Activated naive CD4-positive, alpha-beta T cell treated with anti-CD3 and anti-CD28 coated beads, Interleukin-2, amount 50 U/mL, for 24 hours (primary cell): ENCODE measurements at regions not wholly inside any gene's neighbourhood (a gene's known extent, or its start where the extent isn't known, plus 50 kb on each side); places are given as distances from the start of the nearest gene placed in this dataset.

ENCODE experiments used
- H3K27ac Mint-ChIP-seq: one replicate; pipeline ENCODE4 v1.8.0; 2021; ENCODE audit warnings: mild to moderate bottlenecking, mixed read lengths
- H3K27me3 Mint-ChIP-seq: one replicate; pipeline ENCODE4 v1.8.0; 2021; ENCODE audit warnings: mixed read lengths
- H3K36me3 Mint-ChIP-seq: one replicate; pipeline ENCODE4 v1.8.0; 2021; ENCODE audit warnings: mixed read lengths
- H3K4me1 Mint-ChIP-seq: one replicate; pipeline ENCODE4 v1.8.0; 2021; ENCODE audit warnings: mixed read lengths
- H3K4me3 Mint-ChIP-seq: one replicate; pipeline ENCODE4 v1.8.0; 2021; ENCODE audit warnings: mild to moderate bottlenecking, mixed read lengths
- H3K9me3 Mint-ChIP-seq: one replicate; pipeline ENCODE4 v1.8.0; 2021; ENCODE audit warnings: mixed read lengths

DNA sequence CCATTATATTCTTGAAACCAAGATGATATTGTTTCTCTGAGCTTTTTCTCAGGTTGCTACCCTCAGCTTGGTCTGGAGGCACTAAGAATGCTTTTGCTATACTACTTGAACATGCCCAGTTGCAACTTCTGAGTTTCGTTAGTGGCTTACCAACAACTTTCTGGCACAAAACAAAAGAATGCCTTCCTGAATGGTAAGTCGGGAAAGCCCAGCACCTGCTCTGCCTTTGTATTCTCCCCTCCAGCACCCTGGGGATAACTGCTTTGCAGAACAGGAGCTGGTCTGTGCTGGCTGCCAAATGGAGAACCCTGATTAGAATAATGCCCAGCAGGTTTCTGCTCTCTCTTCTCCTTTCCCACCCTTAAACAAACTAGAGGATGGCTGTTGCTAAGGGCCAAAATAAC, 149.3 kb downstream of the TGFB2 start:
- H3K4me3 Mint-ChIP-seq, result no peak overlapping the region
- no peaks in the 10 kb centered on the region for H3K36me3 Mint-ChIP-seq
- peaks cover 3% of the 10 kb centered on the region for H3K27me3 Mint-ChIP-seq
- H3K27ac Mint-ChIP-seq, result no peak overlapping the region
- no peaks in the 10 kb centered on the region for H3K4me1 Mint-ChIP-seq
- no peaks in the 10 kb centered on the region for H3K9me3 Mint-ChIP-seq

DNA sequence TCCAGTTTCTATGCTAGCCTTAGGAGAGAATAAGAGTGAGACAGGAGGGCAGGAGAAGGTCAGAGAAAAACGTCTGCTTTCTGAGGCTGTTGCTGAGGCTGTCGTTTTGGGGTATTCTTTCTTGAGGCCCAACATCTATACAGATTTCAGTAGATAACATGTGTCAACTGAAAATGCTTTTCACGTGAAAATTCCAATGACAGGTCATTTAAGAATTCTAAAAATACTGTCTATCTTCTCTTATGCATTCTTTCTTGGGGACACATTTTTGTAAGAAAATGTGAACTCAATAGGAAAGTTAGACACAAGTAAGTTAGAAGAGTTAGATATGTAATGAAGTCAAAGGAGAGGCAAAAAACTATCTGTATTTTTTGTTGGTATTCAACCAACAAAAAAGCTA, 150.8 kb downstream of the TGFB2 start:
- Mint-ChIP-seq H3K27me3 (peaks cover 7% of the 10 kb centered on the region), H3K27ac (no peak overlapping the region), H3K4me3 (no peak overlapping the region), H3K36me3 (no peaks in the 10 kb centered on the region), H3K4me1 (no peaks in the 10 kb centered on the region), H3K9me3 (no peaks in the 10 kb centered on the region)

DNA sequence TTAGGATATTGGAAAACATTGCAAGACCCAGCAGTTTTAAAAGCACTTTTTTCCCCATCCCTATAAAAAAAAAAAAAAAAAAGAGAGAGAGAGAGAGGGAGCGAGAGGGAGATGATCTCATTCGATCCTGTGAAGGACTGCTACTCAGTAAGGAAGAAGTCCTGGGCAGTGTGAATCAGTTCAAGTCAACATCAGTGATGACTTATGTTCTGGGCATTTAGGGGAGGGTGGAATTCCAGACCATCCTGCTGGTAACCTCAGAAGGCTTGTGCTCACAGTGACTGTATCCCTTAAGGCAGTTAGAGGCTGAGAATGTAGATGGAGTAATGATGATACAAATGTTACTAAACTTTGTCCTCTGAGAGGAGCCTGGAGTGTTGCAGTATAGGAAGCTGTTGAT, 151.4 kb downstream of the TGFB2 start:
- no peak overlapping the region for H3K4me3 Mint-ChIP-seq
- H3K4me1 Mint-ChIP-seq, result no peaks in the 10 kb centered on the region
- no peaks in the 10 kb centered on the region for H3K36me3 Mint-ChIP-seq
- no peaks in the 10 kb centered on the region for H3K9me3 Mint-ChIP-seq
- H3K27me3 Mint-ChIP-seq, result peaks cover 9% of the 10 kb centered on the region
- no peak overlapping the region for H3K27ac Mint-ChIP-seq

DNA sequence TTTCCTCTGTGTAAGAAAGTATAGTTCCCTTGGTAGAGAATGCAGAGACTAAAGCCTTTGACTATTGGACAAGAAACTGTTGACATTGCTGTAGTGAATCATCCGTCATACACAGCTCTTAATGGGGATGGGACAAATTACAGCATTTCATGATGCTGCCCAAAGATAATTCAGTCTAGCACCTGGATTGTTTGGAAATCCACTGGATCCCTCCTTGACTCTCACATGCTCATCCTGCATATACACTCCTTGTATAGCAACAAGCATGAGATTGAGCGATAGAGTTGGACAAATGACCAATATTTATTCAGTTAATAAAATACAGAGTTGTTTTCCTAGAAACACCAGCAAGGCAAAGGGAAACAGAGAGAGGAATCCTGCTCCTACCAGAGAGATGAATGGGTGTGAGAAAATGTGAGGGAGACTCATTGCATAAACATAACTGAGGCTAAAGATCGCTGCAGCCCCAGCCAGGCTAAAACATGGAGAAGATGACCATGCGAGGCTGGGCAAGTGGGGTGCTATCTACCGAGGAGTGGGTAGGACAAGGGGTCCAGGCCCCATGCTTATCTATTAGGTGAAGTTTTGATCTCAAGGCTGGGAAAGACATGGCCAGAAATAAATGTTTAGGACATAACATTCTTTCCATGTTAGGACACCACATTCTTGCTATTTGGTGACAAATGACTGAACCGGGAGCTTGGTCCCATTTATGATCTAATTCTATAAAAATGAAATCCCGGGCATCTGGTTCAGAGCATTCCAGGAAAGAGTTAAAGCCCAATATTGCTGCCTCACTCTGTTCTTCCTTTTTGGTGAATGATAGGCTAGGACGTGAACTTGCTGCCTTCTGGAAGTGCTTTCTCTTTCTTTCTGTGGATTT, 153.2 kb downstream of the TGFB2 start:
- Mint-ChIP-seq H3K4me1 (no peaks in the 10 kb centered on the region), H3K9me3 (no peaks in the 10 kb centered on the region), H3K27ac (no peak overlapping the region), H3K36me3 (no peaks in the 10 kb centered on the region), H3K27me3 (peaks cover 7% of the 10 kb centered on the region), H3K4me3 (no peak overlapping the region)

DNA sequence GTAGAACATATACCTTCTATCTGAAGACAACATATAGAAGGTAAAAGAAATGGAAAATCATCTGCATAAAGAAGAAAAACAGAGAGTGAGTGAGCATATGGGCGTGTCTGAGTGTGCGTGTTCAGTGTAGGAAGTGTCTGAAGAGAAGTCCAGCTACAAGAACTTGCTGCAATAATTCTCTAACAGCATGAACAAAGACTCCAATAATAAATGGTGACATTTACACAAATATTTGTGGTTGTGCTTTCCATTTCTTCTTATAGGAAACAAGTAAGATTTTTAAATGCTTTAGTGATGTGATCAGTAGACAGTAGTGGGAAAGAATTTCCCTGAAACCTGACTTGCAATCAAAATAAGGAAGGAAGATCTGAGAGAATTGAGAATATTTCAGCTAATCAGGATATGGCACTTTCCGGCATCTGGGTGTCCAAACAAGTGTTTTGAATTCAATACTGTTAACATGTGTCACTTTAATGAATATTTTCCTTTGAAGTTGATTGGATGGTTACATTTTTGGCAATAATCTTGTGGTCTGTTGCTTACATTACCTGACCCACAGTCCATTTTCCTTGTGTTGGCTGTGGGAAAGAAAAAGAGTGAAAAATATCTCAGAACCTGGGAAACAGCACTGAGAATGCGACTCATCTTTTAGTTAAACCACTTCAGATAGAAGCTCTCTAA, 154.0 kb downstream of the TGFB2 start:
- H3K36me3 Mint-ChIP-seq, result no peaks in the 10 kb centered on the region
- H3K27ac Mint-ChIP-seq, result no peak overlapping the region
- peaks cover 7% of the 10 kb centered on the region for H3K27me3 Mint-ChIP-seq
- no peaks in the 10 kb centered on the region for H3K9me3 Mint-ChIP-seq
- no peak overlapping the region for H3K4me3 Mint-ChIP-seq
- H3K4me1 Mint-ChIP-seq, result no peaks in the 10 kb centered on the region

DNA sequence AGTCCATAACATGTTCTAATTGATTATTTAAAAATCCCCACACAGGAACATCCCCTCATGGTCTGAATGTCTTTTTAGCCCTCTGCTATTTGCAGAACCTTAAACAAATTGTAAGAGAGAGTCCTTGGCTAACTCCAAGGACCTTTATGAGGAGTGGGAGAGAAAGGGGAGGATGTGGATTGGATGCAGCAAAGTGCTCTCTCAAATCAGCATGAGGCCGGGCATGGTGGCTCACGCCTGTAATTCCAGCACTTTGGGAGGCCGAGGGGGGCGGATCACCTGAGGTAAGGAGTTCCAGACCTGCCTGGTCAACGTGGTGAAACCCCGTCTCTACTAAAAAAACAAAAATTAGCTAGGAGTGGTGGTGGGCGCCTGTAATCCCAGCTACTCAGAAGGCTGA, 154.8 kb downstream of the TGFB2 start:
- Mint-ChIP-seq H3K36me3 (no peaks in the 10 kb centered on the region), H3K4me1 (no peaks in the 10 kb centered on the region), H3K4me3 (no peak overlapping the region), H3K27ac (no peak overlapping the region), H3K27me3 (peaks cover 7% of the 10 kb centered on the region), H3K9me3 (no peaks in the 10 kb centered on the region)

DNA sequence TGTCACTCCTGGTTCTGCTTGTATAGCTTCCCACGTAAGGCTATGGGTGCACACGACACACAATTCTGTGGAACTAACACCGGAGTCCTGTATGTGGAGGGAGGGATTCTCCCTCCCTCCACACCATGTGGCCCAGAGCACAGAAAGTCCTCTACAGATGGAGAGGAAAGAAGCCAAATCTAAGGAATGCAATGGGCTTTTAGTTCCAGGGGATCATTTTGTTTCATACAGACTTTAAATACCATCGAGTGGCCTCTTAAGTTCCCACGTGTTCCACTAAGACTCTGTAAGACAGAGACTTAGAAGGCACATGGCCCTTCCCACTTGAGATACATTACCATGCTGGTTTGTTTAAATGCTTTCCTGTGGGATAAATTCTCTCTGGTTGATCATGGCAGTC, 156.0 kb downstream of the TGFB2 start:
- no peak overlapping the region for H3K27ac Mint-ChIP-seq
- H3K36me3 Mint-ChIP-seq, result no peaks in the 10 kb centered on the region
- H3K27me3 Mint-ChIP-seq, result peaks cover 7% of the 10 kb centered on the region
- no peaks in the 10 kb centered on the region for H3K4me1 Mint-ChIP-seq
- no peaks in the 10 kb centered on the region for H3K9me3 Mint-ChIP-seq
- no peak overlapping the region for H3K4me3 Mint-ChIP-seq

DNA sequence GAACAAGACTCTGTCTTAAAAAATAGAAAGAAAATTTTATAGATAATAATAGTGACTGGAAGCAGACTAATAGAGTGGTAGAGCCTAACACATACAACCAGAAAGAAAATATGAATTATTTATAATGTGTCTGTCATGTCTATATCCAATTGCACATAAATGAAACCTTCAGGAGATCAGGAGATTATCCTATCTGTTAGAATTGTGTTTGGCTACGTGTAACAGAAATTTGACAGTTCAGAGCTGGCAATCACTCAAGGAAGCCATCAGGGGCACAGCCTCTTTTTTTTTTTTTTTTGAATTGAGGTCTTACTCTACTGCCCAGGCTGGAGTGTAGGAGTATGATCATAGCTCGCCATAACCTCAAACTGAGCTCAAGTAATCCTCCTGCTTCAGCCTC, 157.2 kb downstream of the TGFB2 start:
- H3K36me3 Mint-ChIP-seq, result peaks cover 2% of the 10 kb centered on the region
- H3K4me1 Mint-ChIP-seq, result no peaks in the 10 kb centered on the region
- peaks cover 10% of the 10 kb centered on the region for H3K9me3 Mint-ChIP-seq
- no peak overlapping the region for H3K27ac Mint-ChIP-seq
- H3K4me3 Mint-ChIP-seq, result no peak overlapping the region
- peaks cover 11% of the 10 kb centered on the region for H3K27me3 Mint-ChIP-seq

DNA sequence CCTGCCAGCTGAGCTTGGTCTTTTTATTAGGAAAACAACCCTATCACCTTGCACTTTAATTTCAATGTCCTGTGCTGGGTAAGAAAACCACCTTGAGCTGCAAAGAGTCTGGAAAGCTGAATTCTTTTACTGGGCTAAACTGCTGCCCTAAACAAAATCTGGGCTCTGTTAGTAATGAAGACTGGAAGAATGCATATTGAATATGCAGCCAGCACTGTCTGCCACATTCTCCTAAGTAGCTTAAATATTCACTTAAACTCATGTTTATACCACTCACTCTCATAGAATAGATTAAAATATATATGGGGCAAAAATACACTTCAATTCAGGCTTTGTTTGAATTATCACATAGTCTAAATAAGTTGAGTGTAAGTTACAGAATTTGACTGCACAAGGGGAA, 158.0 kb downstream of the TGFB2 start:
- H3K9me3 Mint-ChIP-seq, result peaks cover 10% of the 10 kb centered on the region
- H3K4me3 Mint-ChIP-seq, result no peak overlapping the region
- no peaks in the 10 kb centered on the region for H3K4me1 Mint-ChIP-seq
- no peak overlapping the region for H3K27ac Mint-ChIP-seq
- H3K27me3 Mint-ChIP-seq, result peaks cover 11% of the 10 kb centered on the region
- peaks cover 3% of the 10 kb centered on the region for H3K36me3 Mint-ChIP-seq

DNA sequence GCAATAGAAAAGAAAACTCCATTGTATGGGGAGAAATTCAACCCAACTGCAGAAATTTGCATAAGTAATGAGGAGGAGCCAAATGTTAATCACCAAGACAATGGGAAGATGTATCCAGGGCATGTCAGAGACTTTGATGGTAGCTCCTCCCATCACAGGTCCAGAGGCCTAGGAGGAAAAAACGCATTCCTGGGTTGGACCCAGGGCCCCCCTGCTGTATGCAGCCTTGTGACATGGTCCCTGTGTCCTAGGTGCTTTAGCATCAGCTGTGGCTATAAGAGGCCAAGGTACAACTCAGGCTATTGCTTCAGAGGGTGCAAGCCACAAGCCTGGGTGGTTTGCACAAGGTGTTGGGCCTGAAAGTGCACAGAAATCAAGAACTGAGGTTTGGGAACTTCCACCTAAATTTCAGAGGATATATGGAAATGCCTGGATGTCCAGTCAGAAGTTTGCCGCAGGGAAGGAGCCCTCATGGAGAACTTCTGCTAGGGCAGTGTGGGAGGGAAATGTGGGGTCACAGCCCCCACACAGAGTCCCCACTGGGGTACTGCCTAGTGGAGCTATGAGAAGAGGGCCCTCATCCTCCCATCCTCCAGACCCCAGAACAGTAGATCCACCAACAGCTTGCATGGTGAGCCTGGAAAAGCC, 162.3 kb downstream of the TGFB2 start:
- Mint-ChIP-seq H3K27me3 (peaks cover 4% of the 10 kb centered on the region), H3K4me3 (no peak overlapping the region), H3K4me1 (no peaks in the 10 kb centered on the region), H3K27ac (no peak overlapping the region), H3K36me3 (peaks cover 4% of the 10 kb centered on the region), H3K9me3 (peaks cover 10% of the 10 kb centered on the region)

DNA sequence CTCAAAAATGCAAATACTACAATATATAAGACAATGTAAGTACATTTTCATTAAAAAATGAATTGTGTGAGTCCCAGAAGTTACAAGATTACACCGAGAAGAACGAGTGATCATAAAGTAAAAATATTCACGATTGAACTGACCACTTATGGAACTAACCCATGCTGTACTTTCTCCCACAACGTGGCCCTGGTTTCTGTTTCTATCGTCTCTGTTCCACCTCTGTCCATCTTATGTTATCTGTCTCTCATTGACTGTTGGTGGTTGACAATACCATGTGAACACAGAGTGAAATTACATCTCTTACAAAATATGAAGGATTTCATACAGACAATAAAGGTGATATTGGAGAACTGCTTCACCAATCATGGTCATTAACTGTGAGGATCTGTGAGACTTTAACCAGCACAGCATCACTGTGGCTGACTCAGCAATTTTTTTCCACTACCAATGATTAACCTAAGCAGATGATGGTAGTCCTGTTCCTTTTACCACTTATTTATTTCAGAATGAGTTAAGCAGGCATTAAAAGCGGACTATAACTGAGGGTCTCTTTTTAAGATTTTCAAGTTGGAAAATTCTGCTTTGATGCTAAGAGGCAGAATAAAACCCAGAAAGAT, 165.1 kb downstream of the TGFB2 start:
- Mint-ChIP-seq H3K36me3 (peaks cover 4% of the 10 kb centered on the region), H3K27ac (no peak overlapping the region)

DNA sequence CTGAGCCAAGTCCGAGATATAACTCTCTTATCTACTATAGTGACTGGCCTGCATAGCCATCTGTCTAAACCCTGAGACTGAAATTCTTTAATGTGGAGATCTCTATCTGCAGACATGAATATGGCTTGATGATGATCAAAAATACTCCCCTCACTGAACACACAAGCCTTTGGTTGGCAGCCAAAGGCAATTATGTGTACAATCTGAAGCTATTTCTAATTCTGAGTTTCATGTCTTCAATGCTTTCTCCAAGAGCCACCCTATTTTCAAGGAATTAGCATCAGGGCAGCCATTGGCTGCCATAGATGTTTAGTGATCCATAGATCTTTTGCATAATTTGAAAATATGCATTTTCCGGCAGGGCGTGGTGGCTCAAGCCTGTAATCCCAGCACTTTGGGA, 168.2 kb downstream of the TGFB2 start:
- H3K27me3 Mint-ChIP-seq, result no peaks in the 10 kb centered on the region
- no peaks in the 10 kb centered on the region for H3K36me3 Mint-ChIP-seq
- H3K4me3 Mint-ChIP-seq, result no peak overlapping the region
- no peak overlapping the region for H3K27ac Mint-ChIP-seq
- H3K4me1 Mint-ChIP-seq, result no peaks in the 10 kb centered on the region
- H3K9me3 Mint-ChIP-seq, result peaks cover 6% of the 10 kb centered on the region

More for the DNA sequence above, 165.1 kb downstream of the TGFB2 start:
- H3K4me1 Mint-ChIP-seq, result no peaks in the 10 kb centered on the region
- H3K27me3 Mint-ChIP-seq, result peaks cover 4% of the 10 kb centered on the region
- H3K4me3 Mint-ChIP-seq, result no peak overlapping the region
- H3K9me3 Mint-ChIP-seq, result peaks cover 16% of the 10 kb centered on the region

DNA sequence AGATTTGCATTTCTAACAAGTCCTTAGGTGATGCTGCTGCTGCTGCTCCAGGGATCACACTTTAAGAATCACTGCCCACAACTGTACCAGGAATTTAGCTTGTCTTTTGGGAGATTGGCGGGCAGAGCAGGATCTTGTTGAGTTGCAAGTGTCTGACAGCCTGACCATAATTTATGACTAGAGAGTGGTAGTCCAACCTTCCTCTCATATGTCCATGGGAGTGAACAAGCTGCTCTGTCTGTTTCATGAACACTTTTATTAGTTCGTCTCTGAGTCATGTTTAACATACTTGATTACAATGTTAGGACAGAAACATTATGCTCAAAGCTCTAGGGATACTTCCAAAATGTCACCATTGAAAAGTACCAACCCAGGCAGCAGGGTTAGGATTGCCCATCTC, 169.6 kb downstream of the TGFB2 start:
- H3K36me3 Mint-ChIP-seq, result no peaks in the 10 kb centered on the region
- H3K27ac Mint-ChIP-seq, result no peak overlapping the region
- peaks cover 6% of the 10 kb centered on the region for H3K9me3 Mint-ChIP-seq
- no peaks in the 10 kb centered on the region for H3K27me3 Mint-ChIP-seq
- no peaks in the 10 kb centered on the region for H3K4me1 Mint-ChIP-seq
- H3K4me3 Mint-ChIP-seq, result no peak overlapping the region

DNA sequence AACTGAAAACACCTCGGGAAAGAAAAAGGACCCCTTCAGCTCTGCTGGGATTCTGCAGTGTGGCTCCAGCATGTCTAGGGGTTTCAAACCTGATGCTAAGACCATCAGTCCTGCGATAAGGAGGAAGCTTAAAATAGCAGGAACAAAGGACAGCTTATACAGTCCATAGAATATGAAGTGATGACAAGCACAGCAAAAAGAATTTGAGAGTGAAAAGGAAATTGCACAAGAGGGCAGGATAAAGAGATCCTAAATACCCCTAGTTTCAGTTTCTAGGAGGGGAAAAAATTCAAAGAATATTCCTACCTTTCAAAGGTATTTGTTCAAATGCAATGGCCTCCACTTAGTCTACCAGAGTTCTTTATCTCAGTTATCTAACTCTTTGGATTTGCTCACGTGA, 171.4 kb downstream of the TGFB2 start:
- Mint-ChIP-seq H3K27me3 (peaks cover 1% of the 10 kb centered on the region), H3K4me3 (no peak overlapping the region), H3K27ac (no peak overlapping the region), H3K9me3 (peaks cover 6% of the 10 kb centered on the region), H3K36me3 (no peaks in the 10 kb centered on the region), H3K4me1 (no peaks in the 10 kb centered on the region)

DNA sequence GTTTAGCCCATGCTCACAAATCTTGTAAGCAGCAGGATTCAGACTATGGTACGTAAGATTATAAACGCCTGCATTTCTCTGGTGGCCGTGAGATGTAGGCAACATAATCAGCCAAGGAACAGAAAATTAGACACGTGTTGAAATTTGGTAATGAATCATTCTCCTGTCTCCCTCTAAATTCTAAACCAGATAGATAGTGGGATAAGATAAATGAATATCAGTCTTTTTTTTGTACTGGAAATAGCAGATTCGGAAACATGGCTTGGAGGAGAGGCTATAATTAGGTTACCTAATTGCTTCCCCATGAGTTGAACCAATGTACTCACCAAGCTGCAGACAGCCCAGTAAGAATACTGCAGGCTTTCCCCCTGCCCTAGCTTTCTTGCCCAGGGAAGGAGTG, 172.3 kb downstream of the TGFB2 start:
- H3K4me1 Mint-ChIP-seq, result no peaks in the 10 kb centered on the region
- no peaks in the 10 kb centered on the region for H3K36me3 Mint-ChIP-seq
- H3K9me3 Mint-ChIP-seq, result peaks cover 6% of the 10 kb centered on the region
- no peak overlapping the region for H3K4me3 Mint-ChIP-seq
- peaks cover 1% of the 10 kb centered on the region for H3K27me3 Mint-ChIP-seq
- no peak overlapping the region for H3K27ac Mint-ChIP-seq
